ENCODE measurements at regions not wholly inside any gene's neighbourhood (a gene's known extent, or its start where the extent isn't known, plus 50 kb on each side); places are given as distances from the start of the nearest gene placed in this dataset.

DNA sequence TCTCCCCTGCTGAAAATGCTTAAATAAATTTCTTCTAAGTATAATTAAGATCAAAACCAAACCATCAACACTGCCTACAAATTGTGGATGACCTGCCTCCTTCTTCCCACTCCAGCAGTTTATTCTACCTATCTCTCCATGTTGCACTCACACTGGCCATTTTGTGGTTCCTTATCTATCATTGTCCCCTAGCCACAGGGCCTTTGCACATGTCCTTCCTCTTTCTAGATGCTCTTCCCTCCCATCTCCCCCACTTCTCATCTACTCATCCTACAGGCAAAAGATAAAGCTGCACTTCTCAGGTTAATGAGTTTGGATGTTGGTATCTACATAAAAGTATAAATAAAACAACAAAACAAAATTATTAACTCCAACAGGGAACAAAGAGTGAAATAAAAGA, 70.6 kb upstream of the CCNG1 start:
- DNase-seq, result no peak

DNA sequence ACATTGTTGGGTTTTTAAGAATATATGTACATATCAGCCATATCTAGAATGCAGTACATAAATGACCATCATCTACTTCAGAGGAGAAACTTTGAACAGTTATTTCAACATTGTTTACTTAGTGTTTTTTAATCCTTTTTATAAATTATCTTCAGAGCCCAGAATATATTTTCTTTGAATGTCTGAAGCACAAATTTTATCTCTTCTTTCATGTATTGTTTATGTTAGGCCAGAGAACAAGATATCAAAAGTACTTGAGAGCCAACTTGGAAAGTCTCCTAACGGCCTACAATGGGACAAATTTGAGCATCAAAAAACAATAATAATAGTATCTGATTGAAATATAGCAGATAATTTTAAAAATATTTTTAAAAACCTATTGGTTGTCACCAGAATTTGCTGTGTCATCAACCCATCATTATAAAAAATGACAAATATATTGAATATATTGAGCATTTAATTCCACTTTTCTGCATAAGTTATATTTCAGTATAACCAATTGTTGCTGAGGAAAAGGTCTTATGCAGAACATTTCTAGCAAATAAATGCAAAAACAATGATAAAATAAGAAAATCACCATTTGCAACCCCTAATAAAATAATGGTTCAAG, 67.5 kb upstream of the CCNG1 start:
- DNase-seq, result no peak

DNA sequence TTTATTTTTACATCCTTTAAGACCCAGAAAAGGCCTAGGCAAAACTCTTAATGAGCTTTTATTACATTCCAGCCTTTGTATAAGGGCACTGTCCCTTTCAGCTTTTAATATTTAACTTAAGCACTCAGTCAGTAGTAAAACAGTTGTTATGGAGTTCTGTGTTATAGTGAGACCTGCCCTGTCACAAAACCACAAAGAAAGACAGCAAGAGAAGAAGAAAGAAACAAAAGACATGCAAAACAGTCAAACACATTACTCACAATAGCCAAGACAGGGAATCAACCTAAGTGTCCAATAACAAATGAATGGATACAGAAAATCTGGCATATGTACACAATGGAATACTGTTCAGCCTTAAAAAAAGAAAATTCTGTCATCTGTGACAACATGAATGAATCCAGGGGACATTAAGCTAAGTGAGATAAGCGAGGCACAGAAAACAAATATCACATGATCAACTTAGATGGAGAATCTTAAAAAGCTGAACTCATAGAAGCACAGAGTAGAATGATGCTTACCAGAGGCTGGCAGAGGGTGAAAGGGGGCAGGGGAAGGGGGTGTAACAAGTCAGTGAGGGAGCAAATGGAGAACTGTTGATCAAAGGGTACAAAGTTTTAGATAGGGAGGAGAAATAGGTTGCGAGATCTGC, 63.8 kb upstream of the CCNG1 start:
- no peak for DNase-seq

DNA sequence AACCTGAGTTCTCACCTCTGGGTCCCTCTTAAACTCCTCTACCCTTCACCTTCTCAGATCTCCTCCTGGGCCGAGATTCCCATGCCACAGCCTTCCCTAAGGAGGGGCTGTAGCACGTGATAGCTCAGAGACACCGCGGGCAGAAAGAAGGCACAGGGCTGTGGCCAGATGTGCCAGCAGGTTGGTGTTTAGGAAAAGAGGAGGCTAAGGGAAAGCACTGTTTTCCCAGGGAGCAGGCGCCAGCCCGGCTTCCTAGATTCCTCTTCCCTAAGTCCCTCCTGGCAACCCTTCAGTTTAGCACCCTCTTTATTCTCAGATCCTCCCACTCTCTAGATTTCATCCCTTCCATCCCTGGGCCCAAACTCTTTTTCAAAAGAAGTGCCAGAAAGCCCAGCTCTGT, 59.4 kb upstream of the CCNG1 start:
- DNase-seq, result no peak

DNA sequence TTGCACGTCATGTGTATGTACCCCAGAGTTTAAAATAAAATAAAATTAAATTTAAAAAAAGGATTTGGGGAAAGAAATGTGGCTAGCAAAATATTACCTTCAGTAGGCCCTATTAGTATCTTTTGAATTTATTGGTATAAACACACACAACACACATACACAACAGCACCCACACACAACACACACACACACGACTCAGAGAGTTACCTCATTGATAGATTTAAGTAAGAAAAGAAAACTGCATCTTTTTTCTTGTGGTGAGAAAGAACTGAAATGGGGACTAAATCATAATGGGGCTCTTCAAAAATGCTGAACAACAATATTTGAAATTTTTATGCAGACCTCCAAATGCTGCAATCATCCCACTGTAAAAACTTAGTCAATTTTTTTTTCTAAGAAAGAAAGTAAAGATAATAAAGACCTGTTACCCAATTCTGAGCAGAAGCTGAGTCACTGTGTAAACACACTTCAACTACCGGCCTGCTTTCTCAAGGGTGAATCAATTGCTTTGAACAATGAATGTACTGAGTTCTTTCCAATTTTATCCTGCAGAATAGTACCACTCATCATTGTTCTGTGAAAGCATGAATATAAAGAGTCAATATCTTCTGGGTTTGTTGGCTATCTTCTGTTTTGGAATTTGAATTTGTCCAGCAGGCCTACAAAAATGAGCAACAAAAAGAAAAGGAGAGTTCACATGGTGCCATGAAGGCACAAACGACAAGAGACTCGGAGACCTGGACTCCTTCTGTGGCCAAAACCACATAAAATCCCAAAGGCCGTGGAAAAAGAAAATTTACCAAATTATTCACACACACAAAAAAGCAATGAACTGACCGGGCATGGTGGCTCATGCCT, 57.9 kb upstream of the CCNG1 start:
- peak; percentile 58 for DNase-seq

DNA sequence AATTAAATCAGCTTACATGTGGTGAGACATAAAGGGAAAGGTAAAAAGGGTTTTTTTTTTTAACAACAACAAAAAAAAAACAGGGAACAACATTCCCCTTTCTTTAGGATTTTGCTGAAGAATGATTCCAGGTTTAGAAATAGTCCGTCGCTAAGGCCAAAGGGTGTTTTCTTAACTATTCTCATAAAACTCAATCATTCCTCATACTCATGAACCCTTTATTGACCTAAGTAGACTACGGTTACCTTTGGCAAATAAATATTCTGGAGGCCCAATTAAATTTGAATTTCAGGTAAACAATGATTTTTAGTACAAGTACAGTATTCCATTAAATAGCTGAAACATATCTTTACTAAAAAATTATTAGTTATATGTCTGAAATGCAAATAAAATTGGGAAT, 55.6 kb upstream of the CCNG1 start:
- DNase-seq, result no peak

DNA sequence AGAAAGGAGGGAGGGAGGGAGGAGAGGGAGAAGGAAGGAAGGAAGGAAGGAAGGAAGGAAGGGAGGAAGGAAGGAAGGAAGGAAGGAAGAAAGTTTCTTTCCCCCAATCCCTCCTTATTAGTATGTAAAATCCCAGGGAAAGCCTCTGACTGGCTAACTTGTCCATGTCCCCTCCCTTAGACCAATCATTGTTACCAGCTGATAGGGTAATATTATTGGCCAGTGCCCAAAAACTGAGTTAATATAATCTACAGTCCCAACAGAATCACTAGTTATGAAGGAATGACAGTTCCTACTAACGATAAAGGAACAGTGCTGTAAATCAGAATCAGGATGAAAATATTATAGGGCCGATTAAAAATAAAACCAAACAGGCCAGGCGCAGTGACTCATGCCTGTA, 53.6 kb upstream of the CCNG1 start:
- no peak for DNase-seq

DNA sequence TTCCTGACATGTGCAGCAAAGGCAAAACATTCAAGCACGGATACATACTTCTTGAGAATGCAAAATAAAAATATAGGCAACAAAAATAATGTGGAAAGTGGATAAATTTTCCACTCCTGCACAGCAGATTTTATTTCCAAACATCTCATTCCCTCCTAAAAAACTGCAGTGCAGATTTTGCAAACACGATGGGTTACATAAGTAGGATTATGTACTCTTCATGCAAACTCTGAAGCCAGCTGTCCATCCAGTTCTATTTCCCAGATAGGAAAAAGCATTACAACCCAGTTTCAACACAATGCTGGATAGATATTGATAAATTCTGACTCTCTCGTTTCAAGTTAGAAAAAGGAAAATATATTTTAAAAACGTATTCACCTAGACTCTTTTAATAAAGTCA, 52.7 kb upstream of the CCNG1 start:
- DNase-seq, result no peak

DNA sequence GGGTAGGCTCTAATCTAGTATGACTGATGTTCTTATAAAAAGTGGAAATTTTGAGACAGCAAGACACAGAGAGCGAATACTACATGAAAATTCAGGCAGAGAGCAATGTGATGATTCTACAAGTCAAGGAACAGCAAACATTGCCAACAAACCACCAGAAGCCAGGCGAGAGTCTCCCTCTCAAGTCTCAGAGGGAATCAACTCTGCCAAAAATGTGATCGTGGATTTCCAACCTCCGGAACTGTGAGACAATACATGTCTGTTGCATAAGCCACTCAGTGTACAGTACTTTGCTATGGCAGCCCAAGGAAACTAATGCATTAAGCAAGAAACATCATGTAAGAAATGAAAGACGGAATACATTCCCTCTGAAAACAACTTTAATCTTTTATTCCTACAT, 52.1 kb upstream of the CCNG1 start:
- DNase-seq, result peak; percentile 16

DNA sequence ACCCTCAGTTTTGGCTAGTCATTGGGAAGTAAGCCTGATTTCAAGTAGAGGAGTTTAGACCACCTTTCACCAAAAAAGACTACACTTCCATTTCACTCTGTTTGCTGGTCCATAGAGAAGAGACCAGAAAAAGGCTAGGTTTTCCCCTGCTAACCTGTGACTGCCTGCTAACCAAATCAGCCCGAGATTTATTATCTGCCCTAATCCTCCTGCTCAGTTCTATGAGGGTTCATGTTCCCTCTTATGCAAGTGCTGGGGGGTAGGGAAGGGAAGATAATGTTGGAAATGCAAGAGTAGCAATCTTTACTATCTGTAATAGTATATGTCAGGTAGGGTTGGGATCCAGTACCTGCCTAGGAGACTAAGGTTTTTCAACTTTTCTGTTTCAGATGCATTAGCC, 51.6 kb upstream of the CCNG1 start:
- no peak for DNase-seq

DNA sequence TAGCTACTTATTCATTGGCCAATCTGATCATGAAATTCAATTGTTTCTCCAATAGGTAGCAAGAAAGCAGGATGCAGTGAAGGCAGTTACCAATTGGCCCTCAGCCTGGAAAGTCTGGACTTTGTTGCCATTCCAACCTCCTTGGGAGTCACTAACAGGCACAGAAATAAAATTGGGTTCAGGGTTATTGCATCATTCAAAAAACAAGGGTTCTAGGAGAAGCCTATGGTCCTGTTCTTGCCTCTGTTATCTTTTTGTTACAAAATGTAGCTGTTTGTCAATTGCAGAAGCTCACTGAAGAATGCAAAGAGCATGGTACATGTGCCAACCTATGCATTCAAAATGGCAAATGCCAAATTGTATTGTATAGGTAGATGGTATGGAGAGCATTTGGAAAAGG, 51.0 kb upstream of the CCNG1 start:
- no peak for DNase-seq

DNA sequence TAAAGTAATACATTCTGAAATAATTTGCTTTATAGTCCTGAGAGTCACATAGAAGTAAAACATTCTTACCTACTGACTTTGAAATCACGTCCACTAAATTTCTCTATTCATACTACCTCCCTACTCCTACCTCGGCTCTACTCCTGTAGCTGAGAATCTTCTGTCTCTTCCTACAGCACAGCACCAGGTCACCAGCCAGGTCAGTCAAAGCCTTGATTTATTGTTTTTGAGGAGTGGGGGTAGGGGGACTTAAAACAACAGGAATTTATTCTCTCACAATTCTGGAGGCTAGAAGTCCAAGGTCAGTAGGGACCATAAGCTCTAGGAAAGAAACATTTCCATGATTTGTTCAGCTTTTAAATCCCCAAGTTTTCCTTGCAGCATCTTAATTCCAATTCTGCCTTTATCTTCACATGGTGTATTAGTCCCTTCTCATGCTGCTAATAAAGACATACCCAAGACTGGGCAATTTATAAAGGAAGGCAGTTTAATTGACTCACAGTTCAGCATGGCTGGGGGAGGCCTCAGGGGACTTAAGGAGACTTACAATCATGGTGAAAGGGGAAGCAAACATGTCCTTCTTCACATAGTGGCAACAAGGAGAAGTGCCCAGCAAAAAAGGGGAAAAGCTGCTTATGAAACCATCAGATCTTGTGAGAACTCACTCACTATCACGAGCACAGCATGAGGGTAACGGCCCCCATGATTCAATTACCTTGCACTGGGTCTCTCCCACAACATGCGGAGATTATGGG, 49.6 kb upstream of the CCNG1 start:
- no peak for DNase-seq
